HG03097 (cell line): ENCODE measurements at regions not wholly inside any gene's neighbourhood (a gene's known extent, or its start where the extent isn't known, plus 50 kb on each side); places are given as distances from the start of the nearest gene placed in this dataset.

Experiments used
- ATAC-seq: cut with Tn5 transposase; IDR thresholded peaks from one replicate; pipeline ENCODE4 v1.9.1; 2021; ENCODE audit not compliant: unreplicated experiment, low FRiP score

DNA sequence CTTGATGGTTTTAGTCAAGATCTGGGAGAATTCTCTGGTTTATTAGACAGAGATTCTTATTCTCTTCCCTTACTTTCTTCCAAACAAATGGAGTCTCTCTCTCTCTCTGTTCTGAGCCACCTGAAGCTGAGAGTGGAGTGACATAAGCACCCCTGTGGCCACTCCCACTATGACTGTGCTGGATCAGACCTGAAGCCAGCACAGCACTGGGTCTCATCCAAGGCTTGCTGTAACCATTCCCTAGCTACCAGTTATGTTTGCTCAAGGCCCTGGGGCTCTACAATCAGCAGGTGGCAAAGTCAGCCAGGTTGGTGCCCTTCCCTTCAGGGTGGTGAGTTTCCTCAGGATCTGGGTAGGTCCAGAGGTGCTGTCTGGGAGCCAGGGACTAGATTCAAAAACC lies 568.5 kb downstream of the AACS start:
- ATAC-seq: no peak

DNA sequence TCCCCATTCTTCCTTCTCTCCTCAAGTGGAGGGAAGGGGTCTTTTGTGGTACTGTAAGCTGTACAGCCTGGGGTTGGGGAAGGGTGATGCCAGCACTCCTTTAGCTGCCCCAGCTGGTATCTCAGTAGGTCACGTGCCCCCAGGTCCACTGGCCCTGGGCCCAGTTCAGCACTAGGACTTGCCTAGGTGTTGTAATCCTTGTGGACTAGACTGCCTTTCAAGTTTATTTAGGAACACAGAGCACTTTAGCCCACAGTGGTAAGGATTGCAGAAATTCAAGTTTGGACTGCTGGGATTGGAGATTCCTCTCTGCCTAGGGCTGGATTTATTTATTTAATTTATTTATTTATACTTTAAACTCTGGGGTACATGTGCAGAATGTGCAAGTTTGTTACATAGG lies 569.6 kb downstream of the AACS start:
- ATAC-seq: no peak

DNA sequence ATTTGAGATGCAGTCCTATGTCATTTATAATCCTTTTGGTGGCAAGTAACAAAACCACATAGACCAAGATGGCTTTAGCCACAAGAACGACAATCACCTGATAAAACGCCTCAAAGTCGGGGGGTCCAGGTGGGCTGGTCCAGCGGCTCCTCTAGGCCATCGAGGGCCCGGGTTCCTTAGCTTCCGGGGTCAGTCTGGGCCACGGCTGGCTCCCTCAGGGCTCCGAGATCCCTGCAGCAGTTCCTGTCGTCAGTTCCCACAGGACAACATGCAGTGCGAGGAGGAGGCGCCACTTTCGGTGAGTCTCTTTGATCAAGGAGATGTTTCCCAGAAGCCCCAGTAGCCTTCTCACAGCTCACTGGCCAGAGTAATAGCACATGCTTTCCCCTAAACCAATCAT lies 574.6 kb downstream of the AACS start:
- ATAC-seq: no peak

DNA sequence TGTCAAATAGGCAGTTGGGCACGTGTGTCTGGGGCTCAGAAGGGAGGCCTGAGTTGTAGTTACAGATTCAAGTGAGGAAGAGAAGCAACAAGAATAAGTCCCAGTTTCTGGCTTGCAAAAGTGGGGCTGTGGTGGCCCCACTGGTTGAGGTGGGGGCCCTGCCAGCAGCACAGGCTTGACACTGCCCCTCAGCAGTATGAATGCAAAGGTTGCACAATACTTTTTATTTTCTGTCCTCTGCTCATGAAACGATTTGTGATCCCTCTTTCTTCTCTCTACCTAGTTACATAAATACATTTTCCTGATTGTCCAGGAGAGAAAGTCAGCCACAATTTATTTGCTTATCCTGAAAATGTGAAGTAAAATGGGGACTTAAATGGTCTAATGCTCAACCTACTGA lies 577.8 kb downstream of the AACS start:
- ATAC-seq: no peak

DNA sequence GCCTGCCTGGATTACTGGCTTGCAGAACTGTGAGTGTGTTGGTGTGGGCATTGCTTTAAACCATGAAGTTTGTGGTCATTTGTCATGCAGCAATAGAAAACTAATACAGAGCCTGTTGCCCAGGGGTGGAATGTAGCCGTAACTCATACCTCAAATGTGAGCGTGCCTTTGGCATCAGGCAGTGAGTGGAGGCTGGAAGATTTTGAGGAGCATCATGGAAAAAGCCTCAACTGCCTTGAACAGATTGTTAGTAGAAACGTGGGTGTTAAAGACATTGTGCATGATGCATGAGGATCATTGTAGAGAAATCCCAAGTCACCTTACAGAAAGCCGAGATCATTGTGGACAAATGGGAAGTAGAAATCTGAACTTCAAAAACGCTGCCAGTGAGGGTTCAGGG lies 580.5 kb downstream of the AACS start:
- no peak for ATAC-seq

DNA sequence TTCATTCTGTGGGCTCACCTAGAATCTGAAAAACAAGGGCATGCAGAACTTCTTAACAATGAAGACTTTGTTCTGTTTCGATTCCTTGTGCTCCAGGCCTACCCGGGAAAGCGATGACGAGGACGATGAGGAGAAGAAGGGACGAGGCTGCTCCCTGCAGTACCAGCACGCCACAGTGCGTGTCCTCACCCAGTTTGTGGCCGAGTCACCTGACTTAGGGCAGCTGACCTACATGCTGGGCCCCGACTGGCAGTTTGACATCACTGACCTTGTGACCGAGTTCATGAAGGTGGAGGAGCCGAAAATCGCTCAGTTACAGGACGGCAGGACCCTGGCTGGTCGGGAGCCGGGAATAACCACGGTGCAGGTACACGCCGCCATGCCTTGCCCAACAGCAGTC lies 585.4 kb downstream of the AACS start:
- ATAC-seq: no peak

DNA sequence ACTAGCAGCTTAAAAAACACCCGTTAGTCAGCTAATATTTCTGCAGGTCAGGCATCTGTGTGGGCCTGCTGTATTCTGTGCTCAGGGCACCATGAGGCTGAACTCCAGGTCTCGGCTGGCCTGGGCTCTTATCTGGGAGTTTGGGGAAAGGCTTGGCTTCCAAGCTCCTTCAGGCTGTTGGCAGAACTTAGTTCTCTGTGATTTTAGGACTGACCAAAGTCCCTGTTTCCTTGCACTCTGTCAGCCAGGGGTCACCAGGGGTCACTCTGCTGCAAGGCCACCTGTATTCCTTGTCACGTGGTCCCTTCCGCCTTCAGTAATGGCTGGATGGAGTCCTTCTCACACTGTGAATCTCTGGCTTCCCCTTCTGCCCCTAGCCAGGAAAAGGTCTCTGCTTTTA lies 586.4 kb downstream of the AACS start:
- ATAC-seq: no peak

DNA sequence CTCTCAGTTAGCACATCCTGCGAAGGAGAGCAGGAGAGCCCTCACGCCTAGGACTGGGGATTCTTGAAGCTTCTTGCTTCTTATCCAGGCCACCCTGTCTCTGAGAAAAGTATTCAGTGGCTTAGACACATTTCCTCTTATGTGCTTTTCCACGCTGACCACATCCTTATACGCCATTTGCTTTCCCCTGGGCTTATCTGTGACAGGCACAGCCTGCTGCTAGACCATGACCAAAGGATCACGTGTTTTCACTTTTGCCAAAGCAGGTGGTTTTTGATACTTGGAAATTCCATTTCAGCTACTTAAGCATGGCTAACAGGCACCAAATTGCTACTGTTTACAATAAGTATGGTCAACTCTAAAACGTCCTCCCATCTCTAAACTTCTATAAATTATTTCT lies 587.4 kb downstream of the AACS start:
- ATAC-seq: no peak

DNA sequence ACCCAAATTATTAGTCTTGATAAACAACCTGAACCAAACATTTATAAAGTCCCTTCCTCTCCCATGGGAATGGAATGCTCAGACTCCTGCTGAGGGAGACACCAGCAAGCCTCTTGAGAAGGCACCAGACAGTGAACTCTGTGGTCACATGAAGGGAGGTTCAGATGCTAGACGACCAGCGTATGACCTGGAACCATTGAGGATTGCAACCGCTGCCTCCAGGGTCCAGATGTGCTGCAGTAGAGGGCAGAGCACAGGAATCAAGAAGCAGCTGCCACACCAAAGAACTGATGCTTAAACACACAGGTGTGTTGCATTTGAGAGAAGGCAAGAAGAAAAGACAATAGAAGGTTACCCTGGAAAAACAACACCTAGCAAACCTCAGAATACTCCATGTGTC lies 592.4 kb downstream of the AACS start:
- no peak for ATAC-seq

DNA sequence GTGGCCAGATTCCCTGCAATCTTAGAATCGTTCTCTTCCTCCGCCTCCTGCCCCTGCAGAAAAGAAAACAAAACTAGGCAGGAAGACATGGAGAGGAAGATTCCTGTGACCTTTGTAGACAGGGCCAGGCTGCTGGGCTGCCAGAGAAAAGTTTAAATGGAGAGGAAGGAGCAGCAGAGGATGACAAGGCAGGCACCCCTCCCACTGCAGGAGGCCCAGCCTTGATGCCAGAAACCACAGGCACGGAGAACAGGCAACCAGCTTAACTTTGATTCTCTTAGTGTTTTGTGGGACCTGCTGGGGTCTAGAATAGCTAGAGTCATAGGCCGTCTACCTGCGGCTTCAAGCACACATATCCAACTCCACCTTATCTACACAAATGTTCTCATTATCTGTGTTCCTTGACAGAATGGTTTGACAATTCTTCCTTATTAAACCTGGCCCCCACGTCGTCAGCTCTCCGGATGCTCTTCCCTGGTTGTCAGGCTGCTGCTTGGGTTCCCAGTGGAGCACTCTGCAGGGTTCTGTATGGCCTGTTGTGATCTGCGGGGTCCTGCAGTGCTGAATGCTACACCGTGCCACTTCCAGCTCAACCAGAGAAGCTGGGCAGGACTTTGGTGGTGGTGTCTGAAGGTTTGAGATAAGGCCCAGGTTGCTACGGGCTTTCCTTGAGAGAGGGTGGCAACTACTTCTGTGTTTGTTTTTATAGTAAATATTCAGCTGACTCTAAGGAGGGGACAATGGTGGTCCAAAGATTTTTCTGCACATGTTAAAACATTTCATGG lies 609.5 kb downstream of the AACS start:
- ATAC-seq: no peak

DNA sequence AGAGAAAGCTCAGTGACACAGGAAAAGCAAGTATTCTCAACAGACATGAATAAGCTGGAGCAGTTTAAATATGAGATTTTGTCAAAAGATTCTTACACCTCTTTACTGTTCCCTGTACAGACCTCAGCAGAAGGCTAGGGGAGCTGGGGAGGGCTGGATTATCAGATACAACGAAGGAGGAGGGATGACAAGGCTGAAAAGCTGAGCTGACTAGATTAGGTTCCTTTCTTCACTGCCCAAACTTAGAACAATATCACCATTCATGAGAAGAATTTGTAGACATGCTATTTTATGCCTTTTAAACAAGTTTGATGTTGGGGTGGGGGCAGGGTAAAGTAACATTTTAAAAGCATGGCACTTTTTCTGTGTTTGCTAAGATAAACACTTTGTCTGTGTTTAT lies 611.1 kb downstream of the AACS start:
- ATAC-seq: no peak

DNA sequence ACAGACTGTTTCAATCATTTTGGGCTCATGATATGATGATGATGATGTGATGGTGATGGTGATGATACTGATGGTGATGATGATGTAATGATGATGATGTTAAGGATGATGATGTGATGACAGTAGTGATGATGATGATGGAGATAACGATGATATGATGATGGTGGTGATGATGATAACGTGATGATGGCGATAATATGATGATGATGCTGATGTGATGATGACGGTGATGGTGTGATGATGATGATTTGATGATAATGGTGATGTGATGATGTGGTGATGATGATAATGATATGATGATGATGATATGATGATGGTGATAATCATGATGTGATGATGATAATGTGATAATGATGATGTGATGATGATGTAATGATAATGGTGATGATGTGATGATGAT lies 612.6 kb downstream of the AACS start:
- ATAC-seq: no peak

DNA sequence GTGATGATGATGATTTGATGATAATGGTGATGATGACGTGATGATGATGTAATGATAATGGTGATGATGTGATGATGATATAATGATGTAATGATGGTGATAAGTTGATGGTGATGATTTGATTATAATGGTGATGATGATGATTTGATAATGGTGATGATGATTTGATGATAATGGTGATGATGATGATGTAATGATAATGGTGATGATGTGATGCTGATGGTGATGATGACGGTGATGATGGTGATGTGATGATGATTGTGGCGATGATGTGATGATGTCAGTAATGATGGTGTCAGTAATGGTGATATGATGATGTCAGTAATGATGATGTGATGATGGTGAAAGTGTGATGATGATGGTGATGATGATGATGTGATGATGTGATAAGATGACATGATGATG lies 613.4 kb downstream of the AACS start:
- no peak for ATAC-seq

DNA sequence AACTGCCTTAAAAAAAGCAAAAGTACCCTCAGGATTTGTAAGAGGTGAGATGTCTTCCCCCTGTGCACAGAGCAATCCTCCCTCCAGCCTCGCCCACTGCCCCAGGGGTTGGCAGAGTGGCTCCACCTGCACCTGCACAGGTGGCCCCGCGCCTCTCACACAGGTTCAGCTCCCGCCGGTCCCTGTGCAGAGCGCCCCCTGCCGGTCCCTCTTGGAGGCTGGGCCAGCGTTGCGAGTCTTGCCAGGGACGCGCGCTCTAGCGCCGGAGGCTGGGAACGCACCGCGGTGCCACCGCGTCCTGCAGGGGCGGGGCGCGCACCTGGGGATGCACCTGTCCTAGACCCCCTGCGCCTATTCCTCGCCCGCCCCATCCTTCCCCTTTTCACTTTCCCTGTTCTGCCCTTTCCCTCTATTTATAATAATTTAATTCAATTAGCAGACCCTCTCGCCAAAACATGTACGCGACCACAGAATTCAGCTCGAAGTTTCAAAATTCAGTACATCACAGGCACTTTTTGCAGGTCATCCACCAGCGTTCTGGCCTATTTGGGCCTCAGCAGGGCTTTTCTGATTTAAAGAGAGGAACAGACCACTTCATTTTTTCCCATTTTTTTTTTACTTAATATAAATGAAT lies 618.6 kb downstream of the AACS start:
- ATAC-seq: no peak

DNA sequence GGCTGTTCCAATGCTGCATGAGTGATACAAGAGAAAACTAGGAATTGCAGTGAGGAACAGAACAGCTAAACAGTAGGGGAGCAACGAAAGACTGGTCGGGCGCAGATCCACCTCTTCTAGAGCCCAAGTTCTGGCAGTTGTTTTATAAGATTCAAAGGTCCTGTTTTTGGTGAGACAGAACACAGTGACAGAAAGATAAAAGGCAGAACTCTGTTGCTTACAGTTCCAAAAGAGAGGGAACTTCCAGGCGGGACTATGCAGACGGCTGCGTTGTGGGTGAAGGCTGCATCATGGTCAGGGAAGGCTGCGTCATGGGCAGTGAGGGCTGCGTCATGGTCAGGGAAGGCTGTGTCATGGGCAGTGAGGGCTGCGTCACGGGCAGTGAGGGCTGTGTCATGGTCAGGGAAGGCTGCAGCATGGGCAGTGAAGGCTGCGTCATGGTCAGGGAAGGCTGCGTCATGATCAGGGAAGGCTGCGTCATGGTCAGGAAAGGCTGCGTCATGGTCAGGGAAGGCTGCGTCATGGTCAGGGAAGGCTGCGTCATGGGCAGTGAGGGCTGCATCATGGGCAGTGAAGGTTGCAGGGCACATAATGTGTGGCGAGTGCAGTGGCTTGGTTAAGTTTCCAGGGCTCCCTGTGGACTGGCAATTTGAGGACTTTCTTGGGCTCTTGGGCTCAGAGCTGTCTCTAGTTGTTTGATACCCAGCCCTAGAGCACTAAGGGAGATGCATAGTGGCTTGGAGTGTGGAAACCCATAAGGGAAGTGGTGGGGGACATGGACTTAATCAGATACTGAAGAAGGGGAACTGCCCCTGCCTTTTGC lies 619.9 kb downstream of the AACS start:
- no peak for ATAC-seq

DNA sequence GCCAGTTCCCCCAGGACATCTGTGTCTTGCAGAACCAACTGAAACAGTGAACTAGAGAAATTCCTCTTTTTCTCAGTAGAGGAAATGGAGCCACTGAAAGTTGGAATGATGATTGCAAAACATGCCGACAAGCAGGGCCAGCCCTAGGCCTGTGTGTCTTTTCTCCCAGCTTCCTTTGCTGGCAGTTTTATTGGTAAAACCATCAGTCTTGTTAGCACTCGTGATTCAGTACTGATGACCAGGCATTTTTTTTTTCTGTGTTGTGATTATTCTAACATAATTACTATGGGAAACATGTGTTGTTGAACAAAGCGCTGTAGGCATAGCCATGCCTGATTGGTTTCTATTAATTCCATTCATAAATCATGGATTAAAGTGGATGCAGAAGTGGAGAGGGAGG lies 620.7 kb downstream of the AACS start:
- ATAC-seq: no peak

DNA sequence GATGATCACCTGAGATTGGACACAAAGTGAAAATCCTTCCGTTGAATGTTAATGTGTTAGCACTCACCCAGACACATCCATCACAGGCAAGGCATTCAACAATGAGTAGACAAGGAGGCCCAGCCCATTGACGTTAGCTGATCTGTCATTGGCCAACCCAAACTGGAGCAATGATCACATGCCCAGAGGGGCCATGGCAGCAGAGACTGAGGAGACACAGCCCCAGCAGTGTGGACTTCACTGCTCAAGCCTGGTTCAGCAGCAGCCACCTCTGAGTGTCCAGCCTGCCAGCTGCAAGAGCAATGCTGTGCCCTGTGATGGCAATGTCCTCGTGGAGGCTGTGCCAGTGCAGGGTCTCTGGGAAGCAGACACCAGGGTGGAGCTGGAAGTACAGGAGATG lies 622.2 kb downstream of the AACS start:
- no peak for ATAC-seq

DNA sequence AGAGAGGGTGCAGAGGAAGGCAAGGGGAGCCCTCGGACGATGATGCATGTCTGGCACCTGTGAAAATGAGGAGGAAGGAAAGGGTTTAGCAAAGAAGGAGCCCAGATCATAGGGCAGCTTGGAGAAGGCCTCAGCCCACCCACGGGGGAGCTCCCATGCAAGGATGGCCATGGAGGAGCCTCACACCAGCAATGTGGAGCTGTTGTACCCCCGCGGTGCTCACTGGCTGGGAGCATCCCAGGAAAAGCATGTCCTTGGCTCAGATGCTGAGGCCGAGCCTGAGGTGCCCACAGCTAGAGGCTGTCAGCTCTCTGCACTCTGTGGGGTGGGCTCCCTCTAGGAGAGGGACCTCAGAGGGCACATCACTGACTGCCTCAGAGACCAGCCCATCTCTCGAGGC lies 622.6 kb downstream of the AACS start:
- no peak for ATAC-seq

DNA sequence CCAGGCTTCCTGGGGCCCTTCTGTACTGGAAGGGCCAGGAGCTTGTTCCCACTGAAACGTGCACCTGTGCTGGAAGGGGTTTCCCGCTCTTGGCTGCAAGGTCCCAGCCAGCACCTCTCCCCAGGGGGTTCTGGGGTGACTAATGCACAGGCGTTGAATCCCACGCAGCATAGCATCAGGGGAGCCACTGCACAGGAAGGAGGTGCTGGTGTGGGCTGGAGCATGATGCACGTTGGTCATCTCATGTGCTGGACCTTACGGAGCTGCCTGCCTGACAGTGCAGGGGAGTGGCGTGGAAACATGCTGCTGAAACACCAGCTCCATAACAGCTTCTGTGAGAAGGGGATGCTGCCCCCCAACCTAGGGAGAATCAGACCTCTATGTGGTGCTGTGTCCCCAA lies 623.0 kb downstream of the AACS start:
- no peak for ATAC-seq

DNA sequence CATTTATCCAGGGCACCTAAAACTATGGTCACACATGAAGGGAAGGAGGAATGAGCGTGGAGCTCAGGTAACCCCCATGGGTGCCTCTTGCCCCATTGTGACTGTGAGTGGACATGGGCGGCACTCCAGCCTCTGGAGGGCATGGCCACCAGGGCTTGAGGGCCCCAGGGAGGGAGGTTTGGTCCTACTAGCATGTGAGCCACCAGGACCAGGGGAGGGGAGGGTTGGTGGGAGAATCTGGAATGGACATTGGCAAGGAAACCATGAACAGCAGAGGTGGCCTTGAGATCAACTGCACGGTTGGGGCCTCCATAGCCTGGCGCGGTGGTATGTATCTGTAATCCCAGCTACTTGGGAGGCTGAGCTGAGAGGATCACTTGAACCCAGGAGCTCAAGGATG lies 623.6 kb downstream of the AACS start:
- ATAC-seq: no peak

DNA sequence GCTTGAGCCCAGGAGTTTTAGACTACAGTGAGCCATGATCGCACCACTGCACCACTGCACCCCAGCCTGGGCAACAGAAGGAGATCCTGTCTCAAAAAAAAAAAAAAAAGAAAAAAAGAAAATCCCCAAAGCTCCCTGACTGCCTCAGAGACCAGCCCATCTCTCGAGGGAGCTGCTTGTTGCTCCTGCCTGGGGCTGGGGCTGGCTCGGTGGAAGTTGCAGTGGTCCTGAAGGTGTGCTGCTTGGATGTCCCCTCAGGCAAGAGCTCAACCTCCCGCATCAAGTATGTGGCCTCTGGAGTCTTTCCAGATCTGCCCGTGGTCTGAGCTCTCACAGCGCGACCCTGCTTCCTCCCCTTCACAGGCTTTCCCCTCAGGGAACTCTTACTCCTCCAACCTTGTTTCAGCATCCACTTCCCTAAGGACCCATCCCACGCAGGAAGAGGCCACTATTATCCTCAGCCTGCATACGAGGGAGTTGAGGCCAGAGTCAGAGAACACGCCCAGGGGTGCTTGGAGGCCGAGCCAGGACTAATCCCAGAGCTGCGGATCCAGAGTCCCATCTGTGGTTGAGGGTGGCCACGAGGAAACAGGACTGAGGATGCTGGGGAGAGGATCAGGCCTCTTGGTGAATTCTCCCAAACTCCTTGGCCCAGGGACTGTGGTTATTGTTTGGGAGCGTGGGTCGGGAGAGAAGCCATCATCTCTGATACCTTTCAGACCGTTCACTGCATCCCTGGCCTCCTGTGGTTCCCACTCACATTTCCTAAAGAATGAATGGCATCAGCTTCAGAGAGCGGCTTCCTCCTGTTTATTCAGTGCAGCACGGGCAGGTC lies 624.6 kb downstream of the AACS start:
- no peak for ATAC-seq
